AG09309 (cell line): ENCODE measurements at regions not wholly inside any gene's neighbourhood (a gene's known extent, or its start where the extent isn't known, plus 50 kb on each side); places are given as distances from the start of the nearest gene placed in this dataset.
"Not testable (repeated sequence)": the region's sequence is repeated elsewhere in the genome, so short reads cannot be mapped to it uniquely, and the experiment has no call there.

Source experiments
- DNase-seq: peaks from one replicate; pipeline ENCODE4 v3.0.0-alpha.2; 2010; ENCODE audit warnings: low read depth
- H3K4me3 ChIP-seq: 2 replicates; pipeline ENCODE4 v1.5.1; 2011; ENCODE audit warnings: mild to moderate bottlenecking, low read depth, low read length, moderate library complexity; ENCODE audit not compliant: control insufficient read depth
- CTCF ChIP-seq: IDR thresholded peaks from 2 replicates; pipeline ENCODE4 v1.5.1; 2011; ENCODE audit warnings: mild to moderate bottlenecking, low read depth, low read length, inconsistent platforms; ENCODE audit not compliant: insufficient read depth, control insufficient read depth; ENCODE audit errors: missing control alignments

- TF ChIP-seq CTCF, result no peak
- no peak for DNase-seq
- H3K4me3 ChIP-seq, result no peak overlapping the region
Measured at GRCh38 chr6:4362326-4362725, 227.0 kb upstream of the ECI2 start.

GRCh38 chr6:4360920-4361319, 225.5 kb upstream of the ECI2 start:
- DNase-seq, result no peak
- H3K4me3 ChIP-seq, result no peak overlapping the region
- no peak for TF ChIP-seq CTCF

GRCh38 chr6:4359108-4359730, 223.8 kb upstream of the ECI2 start:
- H3K4me3 ChIP-seq, result peak overlapping the region; percentile 12

GRCh38 chr6:4358414-4359107, 223.2 kb upstream of the ECI2 start:
- peak overlapping the region; percentile 12 for H3K4me3 ChIP-seq
- TF ChIP-seq CTCF, result no peak
- DNase-seq, result peak; percentile 99

More at GRCh38 chr6:4359108-4359730, 223.8 kb upstream of the ECI2 start:
- DNase-seq, result no peak
- TF ChIP-seq CTCF, result no peak

- H3K4me3 ChIP-seq, DNase-seq: not testable (repeated sequence)
Measured at GRCh38 chr6:4357660-4358152, 222.3 kb upstream of the ECI2 start.

- no peak overlapping the region for H3K4me3 ChIP-seq
- TF ChIP-seq CTCF, result no peak
- DNase-seq, result no peak
Measured at GRCh38 chr6:4356899-4357659, 221.7 kb upstream of the ECI2 start.

GRCh38 chr6:4355241-4355640, 219.9 kb upstream of the ECI2 start:
- no peak overlapping the region for H3K4me3 ChIP-seq
- no peak for TF ChIP-seq CTCF
- DNase-seq, result peak; percentile 75
